ENCODE measurements at regions not wholly inside any gene's neighbourhood (a gene's known extent, or its start where the extent isn't known, plus 50 kb on each side); places are given as distances from the start of the nearest gene placed in this dataset.

GRCh38 chr6:165963750-165964149 is 203.9 kb downstream of the TBXT start:
- TF ChIP-seq CTCF (IDR thresholded peaks at IDR 0.05; ENCODE audit: insufficient read depth, low read length) (no peak), REST (IDR thresholded peaks at IDR 0.05; ENCODE audit: insufficient replicate concordance, low read depth) (no peak), POLR2AphosphoS5 (IDR thresholded peaks at IDR 0.05; ENCODE audit: low read depth) (no peak), GABPA (IDR thresholded peaks at IDR 0.05; ENCODE audit: low read depth) (no peak)

All from HL-60 (cell line).